ENCODE measurements at regions not wholly inside any gene's neighbourhood (a gene's known extent, or its start where the extent isn't known, plus 50 kb on each side); places are given as distances from the start of the nearest gene placed in this dataset.

DNA sequence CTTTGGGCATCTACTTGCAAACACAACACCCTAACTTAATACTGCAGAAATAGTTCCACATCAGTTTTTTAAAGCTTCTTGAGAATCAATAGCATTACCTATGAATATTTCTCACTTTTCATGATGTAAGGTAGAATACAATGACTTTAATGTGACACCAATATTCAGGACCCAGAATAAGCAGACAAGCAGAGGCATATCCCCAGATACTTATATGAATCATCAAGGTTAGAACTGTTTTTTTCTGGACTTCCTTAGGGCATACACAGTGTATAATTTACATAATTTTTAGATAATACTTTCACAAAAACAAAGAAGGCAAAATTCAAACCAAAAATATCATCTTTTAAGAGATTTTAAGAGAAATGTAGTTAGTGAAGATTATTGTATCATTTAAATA, 885.8 kb downstream of the FSCB start:
- H3K4me3 ChIP-seq (replicated peaks in 1 of 3; ENCODE audit: insufficient read depth in 1 of 3, low read depth in 2 of 3, low read length in 3 of 3): no peak overlapping the region
- no peak overlapping the region for H3K27ac ChIP-seq (ENCODE audit: extremely low read length, insufficient read depth, low read length)
- POLR2A ChIA-PET: no interaction called here
- intact Hi-C loops (cut with micrococcal nuclease; ENCODE audit: unreplicated experiment): no loop called here
- H3K79me2 ChIP-seq (ENCODE audit: insufficient read depth, low read length): no peaks in the 10 kb centered on the region
- DNase-seq (ENCODE audit: low spot score): no peak
- no peak for FAIRE-seq
- ATAC-seq: no peak
- no peaks in the 10 kb centered on the region for H3K4me1 ChIP-seq (ENCODE audit: insufficient read depth, low read length)
- no peaks in the 10 kb centered on the region for H3K36me3 ChIP-seq (replicated peaks in 1 of 2; ENCODE audit: control insufficient read depth in 1 of 2, insufficient read depth in 2 of 2, low read length in 2 of 2)
- H2AFZ ChIP-seq (ENCODE audit: low read length): no peak overlapping the region
- BruUV-seq (replicated peaks): no TSS peak
- in situ Hi-C loops (cut with HindIII; ENCODE audit: extremely low pct_ligation_motif_present, low pct_unique_long_range_greater_than_20kb): no loop called here
- no peak overlapping the region for H3K4me2 ChIP-seq (ENCODE audit: low read depth, low read length)
- H3K27me3 ChIP-seq (ENCODE audit: control insufficient read depth in 1 of 2, insufficient read depth in 2 of 2, low read length in 2 of 2): no peaks in the 10 kb centered on the region
- CTCF ChIA-PET (ENCODE audit: low intra/inter-chr PET ratio, low total read pairs): no interaction called here
- H4K20me1 ChIP-seq (ENCODE audit: insufficient read depth, low read length): no peaks in the 10 kb centered on the region
- no peak overlapping the region for H3K9ac ChIP-seq (ENCODE audit: insufficient read depth, low read depth, low read length)
- TF ChIP-seq, protein P1, sequence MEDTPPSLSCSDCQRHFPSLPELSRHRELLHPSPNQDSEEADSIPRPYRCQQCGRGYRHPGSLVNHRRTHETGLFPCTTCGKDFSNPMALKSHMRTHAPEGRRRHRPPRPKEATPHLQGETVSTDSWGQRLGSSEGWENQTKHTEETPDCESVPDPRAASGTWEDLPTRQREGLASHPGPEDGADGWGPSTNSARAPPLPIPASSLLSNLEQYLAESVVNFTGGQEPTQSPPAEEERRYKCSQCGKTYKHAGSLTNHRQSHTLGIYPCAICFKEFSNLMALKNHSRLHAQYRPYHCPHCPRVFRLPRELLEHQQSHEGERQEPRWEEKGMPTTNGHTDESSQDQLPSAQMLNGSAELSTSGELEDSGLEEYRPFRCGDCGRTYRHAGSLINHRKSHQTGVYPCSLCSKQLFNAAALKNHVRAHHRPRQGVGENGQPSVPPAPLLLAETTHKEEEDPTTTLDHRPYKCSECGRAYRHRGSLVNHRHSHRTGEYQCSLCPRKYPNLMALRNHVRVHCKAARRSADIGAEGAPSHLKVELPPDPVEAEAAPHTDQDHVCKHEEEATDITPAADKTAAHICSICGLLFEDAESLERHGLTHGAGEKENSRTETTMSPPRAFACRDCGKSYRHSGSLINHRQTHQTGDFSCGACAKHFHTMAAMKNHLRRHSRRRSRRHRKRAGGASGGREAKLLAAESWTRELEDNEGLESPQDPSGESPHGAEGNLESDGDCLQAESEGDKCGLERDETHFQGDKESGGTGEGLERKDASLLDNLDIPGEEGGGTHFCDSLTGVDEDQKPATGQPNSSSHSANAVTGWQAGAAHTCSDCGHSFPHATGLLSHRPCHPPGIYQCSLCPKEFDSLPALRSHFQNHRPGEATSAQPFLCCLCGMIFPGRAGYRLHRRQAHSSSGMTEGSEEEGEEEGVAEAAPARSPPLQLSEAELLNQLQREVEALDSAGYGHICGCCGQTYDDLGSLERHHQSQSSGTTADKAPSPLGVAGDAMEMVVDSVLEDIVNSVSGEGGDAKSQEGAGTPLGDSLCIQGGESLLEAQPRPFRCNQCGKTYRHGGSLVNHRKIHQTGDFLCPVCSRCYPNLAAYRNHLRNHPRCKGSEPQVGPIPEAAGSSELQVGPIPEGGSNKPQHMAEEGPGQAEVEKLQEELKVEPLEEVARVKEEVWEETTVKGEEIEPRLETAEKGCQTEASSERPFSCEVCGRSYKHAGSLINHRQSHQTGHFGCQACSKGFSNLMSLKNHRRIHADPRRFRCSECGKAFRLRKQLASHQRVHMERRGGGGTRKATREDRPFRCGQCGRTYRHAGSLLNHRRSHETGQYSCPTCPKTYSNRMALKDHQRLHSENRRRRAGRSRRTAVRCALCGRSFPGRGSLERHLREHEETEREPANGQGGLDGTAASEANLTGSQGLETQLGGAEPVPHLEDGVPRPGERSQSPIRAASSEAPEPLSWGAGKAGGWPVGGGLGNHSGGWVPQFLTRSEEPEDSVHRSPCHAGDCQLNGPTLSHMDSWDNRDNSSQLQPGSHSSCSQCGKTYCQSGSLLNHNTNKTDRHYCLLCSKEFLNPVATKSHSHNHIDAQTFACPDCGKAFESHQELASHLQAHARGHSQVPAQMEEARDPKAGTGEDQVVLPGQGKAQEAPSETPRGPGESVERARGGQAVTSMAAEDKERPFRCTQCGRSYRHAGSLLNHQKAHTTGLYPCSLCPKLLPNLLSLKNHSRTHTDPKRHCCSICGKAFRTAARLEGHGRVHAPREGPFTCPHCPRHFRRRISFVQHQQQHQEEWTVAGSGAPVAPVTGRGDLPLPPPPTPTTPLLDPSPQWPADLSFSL (CRISPR knock-in tag; IDR thresholded peaks at IDR 0.05): no peak
- TF ChIP-seq CEBPG (CRISPR knock-in tag; IDR thresholded peaks at IDR 0.05): no peak
- TF ChIP-seq THAP11 (CRISPR knock-in tag; IDR thresholded peaks at IDR 0.05): no peak
- TF ChIP-seq ARID2 (CRISPR knock-in tag; IDR thresholded peaks at IDR 0.05; ENCODE audit: borderline replicate concordance): no peak
- no peak for TF ChIP-seq ZNF724P (CRISPR knock-in tag; IDR thresholded peaks at IDR 0.05; ENCODE audit: borderline replicate concordance)
- TF ChIP-seq PHB2 (IDR thresholded peaks at IDR 0.05; ENCODE audit: partially characterized antibody): no peak
- no peak for TF ChIP-seq MIXL1 (CRISPR knock-in tag; IDR thresholded peaks at IDR 0.05)
- no peak for TF ChIP-seq ZBTB8A (CRISPR knock-in tag; IDR thresholded peaks at IDR 0.05; ENCODE audit: borderline replicate concordance, low read depth)
- no peak for TF ChIP-seq SETDB1 (CRISPR knock-in tag; IDR thresholded peaks at IDR 0.05; ENCODE audit: borderline replicate concordance)
- no peak for TF ChIP-seq ZFY (CRISPR knock-in tag; IDR thresholded peaks at IDR 0.05)
- TF ChIP-seq, protein P2, sequence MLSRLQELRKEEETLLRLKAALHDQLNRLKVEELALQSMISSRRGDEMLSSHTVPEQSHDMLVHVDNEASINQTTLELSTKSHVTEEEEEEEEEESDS (CRISPR knock-in tag; IDR thresholded peaks at IDR 0.05; ENCODE audit: borderline replicate concordance): no peak
- no peak for TF ChIP-seq RELA (CRISPR knock-in tag; IDR thresholded peaks at IDR 0.05)
- TF ChIP-seq, protein P3, sequence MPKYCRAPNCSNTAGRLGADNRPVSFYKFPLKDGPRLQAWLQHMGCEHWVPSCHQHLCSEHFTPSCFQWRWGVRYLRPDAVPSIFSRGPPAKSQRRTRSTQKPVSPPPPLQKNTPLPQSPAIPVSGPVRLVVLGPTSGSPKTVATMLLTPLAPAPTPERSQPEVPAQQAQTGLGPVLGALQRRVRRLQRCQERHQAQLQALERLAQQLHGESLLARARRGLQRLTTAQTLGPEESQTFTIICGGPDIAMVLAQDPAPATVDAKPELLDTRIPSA (CRISPR knock-in tag; IDR thresholded peaks at IDR 0.05; ENCODE audit: borderline replicate concordance): no peak
- no peak for TF ChIP-seq TAF1 (CRISPR knock-in tag; IDR thresholded peaks at IDR 0.05)
- TF ChIP-seq ZNF530 (CRISPR knock-in tag; IDR thresholded peaks at IDR 0.05; ENCODE audit: low read depth): no peak
- no peak for TF ChIP-seq SOX5 (CRISPR knock-in tag; IDR thresholded peaks at IDR 0.05; ENCODE audit: borderline replicate concordance)
- TF ChIP-seq, protein P4, sequence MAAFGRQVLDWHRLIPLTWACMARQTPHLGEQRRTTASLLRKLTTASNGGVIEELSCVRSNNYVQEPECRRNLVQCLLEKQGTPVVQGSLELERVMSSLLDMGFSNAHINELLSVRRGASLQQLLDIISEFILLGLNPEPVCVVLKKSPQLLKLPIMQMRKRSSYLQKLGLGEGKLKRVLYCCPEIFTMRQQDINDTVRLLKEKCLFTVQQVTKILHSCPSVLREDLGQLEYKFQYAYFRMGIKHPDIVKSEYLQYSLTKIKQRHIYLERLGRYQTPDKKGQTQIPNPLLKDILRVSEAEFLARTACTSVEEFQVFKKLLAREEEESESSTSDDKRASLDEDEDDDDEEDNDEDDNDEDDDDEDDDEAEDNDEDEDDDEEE (CRISPR knock-in tag; IDR thresholded peaks at IDR 0.05): no peak
- no peak for TF ChIP-seq ZNF546 (CRISPR knock-in tag; conservative IDR thresholded peaks at IDR 0.05)
- no peak for TF ChIP-seq ZNF333 (CRISPR knock-in tag; IDR thresholded peaks at IDR 0.05; ENCODE audit: borderline replicate concordance)
- TF ChIP-seq SATB2 (CRISPR knock-in tag; IDR thresholded peaks at IDR 0.05): no peak
- H3K9me3 ChIP-seq (ENCODE audit: low read length): no peaks in the 10 kb centered on the region
